Heart left ventricle (tissue), 16 donors: ENCODE measurements at regions not wholly inside any gene's neighbourhood (a gene's known extent, or its start where the extent isn't known, plus 50 kb on each side); places are given as distances from the start of the nearest gene placed in this dataset.

ENCODE experiments used
- ATAC-seq, 4 donors: fragments of 200-7000 bp; cut with Tn5 transposase; one replicate each; pipeline ENCODE4 v1.9.1; 2020 to 2022; ENCODE audit warnings: moderate library complexity in 4 of 4, mild to moderate bottlenecking in 3 of 4, moderate number of reproducible peaks in 1 of 4
- DNase-seq, 5 donors: peaks; one replicate each; pipeline ENCODE4 v3.0.0-alpha.2; 2020
- H3K27ac ChIP-seq, 12 donors: fragments of 200-600 bp; sonication (generic) in 4 of 12; one replicate each; pipeline versions ENCODE4 v1.5.0 to v1.8.0; 2016 to 2022; ENCODE audit warnings: mild to moderate bottlenecking in 2 of 12
- H3K27me3 ChIP-seq, 9 donors: fragments of 200-600 bp; sonication (generic) in 2 of 9; one replicate each; pipeline versions ENCODE4 v1.5.1 to v1.8.0; 2016 to 2022; ENCODE audit warnings: mild to moderate bottlenecking in 3 of 9
- H3K36me3 ChIP-seq, 9 donors: fragments of 200-600 bp; sonication (generic) in 2 of 9; one replicate each; pipeline versions ENCODE4 v1.5.0 to v1.8.0; 2018 to 2022; ENCODE audit warnings: mild to moderate bottlenecking in 2 of 9
- H3K4me1 ChIP-seq, 12 donors: fragments of 200-600 bp; sonication (generic) in 4 of 12; one replicate each; pipeline versions ENCODE4 v1.5.0 to v1.8.0; 2016 to 2022; ENCODE audit warnings: mild to moderate bottlenecking in 3 of 12
- H3K4me3 ChIP-seq, 12 donors: fragments of 200-600 bp; sonication (generic) in 4 of 12; one replicate each; pipeline versions ENCODE4 v1.5.0 to v1.8.0; 2017 to 2022; ENCODE audit warnings: mild to moderate bottlenecking in 9 of 12, moderate library complexity in 4 of 12
- H3K9me3 ChIP-seq, 12 donors: fragments of 200-600 bp; sonication (generic) in 4 of 12; one replicate each; pipeline versions ENCODE4 v1.5.0 to v1.8.0; 2016 to 2022; ENCODE audit warnings: mild to moderate bottlenecking in 1 of 12
- CTCF ChIP-seq, 12 donors: fragments of 200-600 bp; sonication (generic) in 4 of 12; IDR thresholded peaks; one replicate each; pipeline versions ENCODE4 v1.5.0 to v1.8.0; 2018 to 2022; ENCODE audit warnings: antibody characterized with exemption in 12 of 12, mild to moderate bottlenecking in 5 of 12
- POLR2A ChIP-seq, 2 donors: fragments of 450-650 bp; IDR thresholded peaks; one replicate each; pipeline ENCODE4 v1.6.1; 2017; ENCODE audit warnings: antibody characterized with exemption in 2 of 2, mild to moderate bottlenecking in 2 of 2, moderate library complexity in 2 of 2
- WGBS, 4 donors: extraction: QIAGEN DNeasy Blood & Tissue Kit in 2 of 4; methylation state at CpG; one replicate each; pipeline versions ENCODE4 v1.1.5 to v1.1.7; 2013 to 2018; 5-methylcytosine and 5-hydroxymethylcytosine counted together
- intact Hi-C, 10 donors: fragments of 100-400 bp; cut with DNase I; formaldehyde crosslinking; loops; one replicate each; pipeline versions ENCODE4 v1.11.1 to v1.14.2; 2022
- donor health status: ischemic (EF 13 %, LVEDD 7.1; RV severe dilation, severe dysfunction).
- donor health status: healthy with polysubstance abuse.
- donor health status: DM: no; HTN: yes; CAD: no.
- donor health status: DM: no; HTN: no; CAD: no.
- donor health status: ischemic (EF 25% LVEDD 6.9; RV normal size, moderate dysfunction).
- donor health status: ischemic (EF 25% LVEDD 5.7; RV mildly dilated, moderate dysfunction).
- donor health status: healthy.
- donor health status: DM: yes; HTN: yes; CAD: no.
- donor health status: ischemic (EF 35%, LVEDD 5.7; RV mildly dilated, moderate dysfunction).
- donor health status: nonischemic (EF 11% LVEDD 7.7; RV severe dilation, severe dysfunction).
- donor health status: DM: yes; HTN: yes; CAD: no.
- donor health status: PGD.
- donor health status: ischemic (EF 29% LVEDD 5.4; RV normal size, mild dysfunction).
- donor health status: nonischemic (EF 23%, LVEDD 6.1; RV moderate dilation, normal function).

GRCh38 chr1:232859216-232859615 lies 54.0 kb downstream of the MAP10 start:
- no peaks in the 10 kb centered on the region for H3K4me1 ChIP-seq
- H3K9me3 ChIP-seq = no peaks in the 10 kb centered on the region
- H3K4me3 ChIP-seq = no peak overlapping the region
- ATAC-seq = no peak
- intact Hi-C loops = no loop called here
- H3K27ac ChIP-seq = no peak overlapping the region
- DNase-seq = no peak
- TF ChIP-seq POLR2A (IDR thresholded peaks at IDR 0.05) = no peak
- no peak for TF ChIP-seq CTCF (IDR thresholded peaks at IDR 0.05)
- WGBS, 4 donors = 87 to 88% (median 87%) methylated on average over 2 of the region's 2 CpGs
- H3K36me3 ChIP-seq = no peaks in the 10 kb centered on the region
- no peaks in the 10 kb centered on the region for H3K27me3 ChIP-seq

- TF ChIP-seq CTCF (IDR thresholded peaks at IDR 0.05) = no peak
- TF ChIP-seq POLR2A (IDR thresholded peaks at IDR 0.05) = no peak
- H3K27me3 ChIP-seq = no peaks in the 10 kb centered on the region
- WGBS, 4 donors = 89 to 96% (median 93%) methylated on average over 4 of the region's 4 CpGs
- no peaks in the 10 kb centered on the region for H3K4me1 ChIP-seq
- H3K27ac ChIP-seq = no peak overlapping the region
- H3K9me3 ChIP-seq = no peaks in the 10 kb centered on the region
- no peak overlapping the region for H3K4me3 ChIP-seq
- H3K36me3 ChIP-seq = no peaks in the 10 kb centered on the region
- DNase-seq (no peak), ATAC-seq (no peak)
- intact Hi-C loops = no loop called here
Observed at GRCh38 chr1:232861107-232861506, 55.9 kb downstream of the MAP10 start.

GRCh38 chr1:232863544-232864275 lies 58.5 kb downstream of the MAP10 start:
- intact Hi-C loops = no loop called here
- Histone ChIP-seq H3K36me3 (no peaks in the 10 kb centered on the region), H3K9me3 (no peaks in the 10 kb centered on the region), H3K4me3 (no peak overlapping the region), H3K27me3 (no peaks in the 10 kb centered on the region), H3K27ac (no peak overlapping the region), H3K4me1 (no peaks in the 10 kb centered on the region)
- no peak for TF ChIP-seq POLR2A (IDR thresholded peaks at IDR 0.05)
- TF ChIP-seq CTCF (IDR thresholded peaks at IDR 0.05) = no peak
- DNase-seq = no peak
- no peak for ATAC-seq
- 87 to 92% (median 91%) methylated on average over 10 of the region's 10 CpGs for WGBS, 4 donors

GRCh38 chr1:232865102-232865931 lies 60.1 kb downstream of the MAP10 start:
- no peak for TF ChIP-seq CTCF (IDR thresholded peaks at IDR 0.05)
- no peak for TF ChIP-seq POLR2A (IDR thresholded peaks at IDR 0.05)
- intact Hi-C loops = no loop called here
- no peaks in the 10 kb centered on the region for H3K27me3 ChIP-seq
- no peaks in the 10 kb centered on the region for H3K36me3 ChIP-seq
- H3K4me3 ChIP-seq = no peak overlapping the region
- no peak for DNase-seq
- no peaks in the 10 kb centered on the region for H3K9me3 ChIP-seq
- peaks cover 0 to 5% (median 0%) of the 10 kb centered on the region in 12 donors for H3K4me1 ChIP-seq
- WGBS, 4 donors = 64 to 74% (median 73%) methylated on average over 9 of the region's 9 CpGs
- no peak overlapping the region for H3K27ac ChIP-seq
- ATAC-seq = no peak
